Neural progenitor cell (in vitro differentiated cells): ENCODE measurements at regions not wholly inside any gene's neighbourhood (a gene's known extent, or its start where the extent isn't known, plus 50 kb on each side); places are given as distances from the start of the nearest gene placed in this dataset.
A peak's percentile ranks its signal among the peaks of the same experiment; 100 is the strongest.

Experiments used
- DNase-seq: peaks from one replicate; pipeline ENCODE4 v3.0.0-alpha.2; 2016; ENCODE audit warnings: low spot score
- H2AFZ ChIP-seq: fragments of 200-600 bp; sonication (generic); replicated peaks from 2 replicates; pipeline ENCODE4 v1.6.1; 2016; ENCODE audit warnings: antibody characterized with exemption
- H3F3A ChIP-seq: fragments of 200-600 bp; sonication (generic); 2 replicates; pipeline ENCODE4 v1.6.1; 2016; ENCODE audit warnings: antibody characterized with exemption, low read depth
- H3K27ac ChIP-seq: fragments of 200-600 bp; sonication (generic); 2 replicates; pipeline ENCODE4 v1.5.1; 2016; ENCODE audit warnings: mild to moderate bottlenecking
- H3K27me3 ChIP-seq: fragments of 200-600 bp; sonication (generic); 2 replicates; pipeline ENCODE4 v1.6.1; 2016; ENCODE audit warnings: mild to moderate bottlenecking, moderate library complexity
- H3K36me3 ChIP-seq: fragments of 200-600 bp; sonication (generic); 2 replicates; pipeline ENCODE4 v1.5.1; 2016
- H3K4me1 ChIP-seq: fragments of 200-600 bp; sonication (generic); 2 replicates; pipeline ENCODE4 v1.6.1; 2016; ENCODE audit warnings: mixed run types
- H3K4me2 ChIP-seq: fragments of 200-600 bp; sonication (generic); 2 replicates; pipeline ENCODE4 v1.6.1; 2016
- H3K4me3 ChIP-seq: fragments of 200-600 bp; sonication (generic); 2 replicates; pipeline ENCODE4 v1.5.1; 2016
- H3K79me2 ChIP-seq: fragments of 200-600 bp; sonication (generic); 2 replicates; pipeline ENCODE4 v1.6.1; 2016; ENCODE audit warnings: low read depth
- H3K9ac ChIP-seq: fragments of 200-600 bp; sonication (generic); 2 replicates; pipeline ENCODE4 v1.6.1; 2016
- H3K9me3 ChIP-seq: fragments of 200-600 bp; sonication (generic); 2 replicates; pipeline ENCODE4 v1.5.1; 2016; ENCODE audit warnings: low read depth
- H4K20me1 ChIP-seq: fragments of 200-600 bp; sonication (generic); 2 replicates; pipeline ENCODE4 v1.6.1; 2016; ENCODE audit warnings: low read depth
- H3K27ac Mint-ChIP-seq: 3 replicates; pipeline ENCODE4 v1.8.0; 2021; ENCODE audit warnings: mixed read lengths
- H3K27me3 Mint-ChIP-seq: 2 replicates; pipeline ENCODE4 v1.8.0; 2022; ENCODE audit warnings: low read depth, mild to moderate bottlenecking, inconsistent platforms, moderate library complexity, mixed read lengths; ENCODE audit not compliant: insufficient read depth
- H3K36me3 Mint-ChIP-seq: 3 replicates; pipeline ENCODE4 v1.8.0; 2021; ENCODE audit warnings: mixed read lengths
- H3K4me1 Mint-ChIP-seq: 3 replicates; pipeline ENCODE4 v1.8.0; 2021; ENCODE audit warnings: mixed read lengths
- H3K4me3 Mint-ChIP-seq: 3 replicates; pipeline ENCODE4 v1.8.0; 2021; ENCODE audit warnings: mild to moderate bottlenecking, moderate library complexity, mixed read lengths
- H3K9me3 Mint-ChIP-seq: 3 replicates; pipeline ENCODE4 v1.8.0; 2020; ENCODE audit warnings: mixed read lengths
- CTCF ChIP-seq: fragments of 200-600 bp; sonication (generic); IDR thresholded peaks from 2 replicates; pipeline ENCODE4 v1.5.1; 2017; ENCODE audit warnings: antibody characterized with exemption, mild to moderate bottlenecking
- EZH2 ChIP-seq: fragments of 200-600 bp; sonication (generic); IDR thresholded peaks from 2 replicates; pipeline ENCODE4 v1.6.1; 2017; ENCODE audit warnings: antibody characterized with exemption, mild to moderate bottlenecking, moderate library complexity
- EZH2phosphoT487 ChIP-seq: fragments of 200-600 bp; sonication (generic); IDR thresholded peaks from 2 replicates; pipeline ENCODE4 v1.6.1; 2017; ENCODE audit warnings: antibody characterized with exemption

GRCh38 chr14:98701377-98701776, 570.6 kb downstream of the BCL11B start:
- Mint-ChIP-seq H3K36me3 (no peaks in the 10 kb centered on the region), H3K27me3 (peaks cover 7% of the 10 kb centered on the region), H3K4me1 (peaks cover 19% of the 10 kb centered on the region), H3K27ac (no peak overlapping the region), H3K9me3 (peaks cover 8% of the 10 kb centered on the region), H3K4me3 (no peak overlapping the region)
- no peak overlapping the region for H3K4me2 ChIP-seq
- no peak overlapping the region for H3K9ac ChIP-seq
- no peak for DNase-seq
- TF ChIP-seq EZH2 (no peak), CTCF (no peak), EZH2phosphoT487 (no peak)
- no peak overlapping the region for H3K27ac ChIP-seq
- no peaks in the 10 kb centered on the region for H3K27me3 ChIP-seq
- no peak overlapping the region for H3K4me3 ChIP-seq
- H2AFZ ChIP-seq = no peak overlapping the region
- no peaks in the 10 kb centered on the region for H3F3A ChIP-seq
- H3K4me1 ChIP-seq = peaks cover 8% of the 10 kb centered on the region
- no peaks in the 10 kb centered on the region for H3K36me3 ChIP-seq
- H3K79me2 ChIP-seq = no peaks in the 10 kb centered on the region
- no peaks in the 10 kb centered on the region for H3K9me3 ChIP-seq
- H4K20me1 ChIP-seq = no peaks in the 10 kb centered on the region

GRCh38 chr14:98704441-98704840, 567.6 kb downstream of the BCL11B start:
- H3F3A ChIP-seq = no peaks in the 10 kb centered on the region
- no peaks in the 10 kb centered on the region for H3K9me3 Mint-ChIP-seq
- H3K9me3 ChIP-seq = no peaks in the 10 kb centered on the region
- H3K4me1 ChIP-seq = peaks cover 8% of the 10 kb centered on the region
- H2AFZ ChIP-seq = peak overlapping the region; percentile 28
- peaks cover 19% of the 10 kb centered on the region for H3K4me1 Mint-ChIP-seq
- H3K4me2 ChIP-seq = no peak overlapping the region
- H3K27me3 ChIP-seq = no peaks in the 10 kb centered on the region
- no peak overlapping the region for H3K4me3 Mint-ChIP-seq
- no peaks in the 10 kb centered on the region for H4K20me1 ChIP-seq
- H3K27ac Mint-ChIP-seq = no peak overlapping the region
- no peaks in the 10 kb centered on the region for H3K79me2 ChIP-seq
- H3K36me3 Mint-ChIP-seq = no peaks in the 10 kb centered on the region
- H3K9ac ChIP-seq = no peak overlapping the region
- no peak for DNase-seq
- no peak overlapping the region for H3K27ac ChIP-seq
- TF ChIP-seq CTCF (no peak), EZH2phosphoT487 (no peak), EZH2 (no peak)
- H3K27me3 Mint-ChIP-seq = peaks cover 3% of the 10 kb centered on the region
- H3K36me3 ChIP-seq = no peaks in the 10 kb centered on the region
- no peak overlapping the region for H3K4me3 ChIP-seq

- H3K4me1 Mint-ChIP-seq = peaks cover 13% of the 10 kb centered on the region
- H3K27ac Mint-ChIP-seq = no peak overlapping the region
- H3K9ac ChIP-seq = no peak overlapping the region
- no peaks in the 10 kb centered on the region for H3K36me3 Mint-ChIP-seq
- peaks cover 3% of the 10 kb centered on the region for H3K4me1 ChIP-seq
- H3K79me2 ChIP-seq = no peaks in the 10 kb centered on the region
- no peaks in the 10 kb centered on the region for H3K9me3 Mint-ChIP-seq
- no peak for DNase-seq
- H3K4me2 ChIP-seq = no peak overlapping the region
- H3K27ac ChIP-seq = no peak overlapping the region
- H2AFZ ChIP-seq = no peak overlapping the region
- H3F3A ChIP-seq = no peaks in the 10 kb centered on the region
- no peaks in the 10 kb centered on the region for H3K9me3 ChIP-seq
- H3K4me3 ChIP-seq = no peak overlapping the region
- TF ChIP-seq EZH2 (no peak), CTCF (no peak), EZH2phosphoT487 (no peak)
- H4K20me1 ChIP-seq = no peaks in the 10 kb centered on the region
- no peaks in the 10 kb centered on the region for H3K27me3 ChIP-seq
- H3K27me3 Mint-ChIP-seq = peaks cover 2% of the 10 kb centered on the region
- no peak overlapping the region for H3K4me3 Mint-ChIP-seq
- no peaks in the 10 kb centered on the region for H3K36me3 ChIP-seq
These were observed 566.1 kb downstream of the BCL11B start for GRCh38 chr14:98705871-98706300.
